ENCODE measurements at regions not wholly inside any gene's neighbourhood (a gene's known extent, or its start where the extent isn't known, plus 50 kb on each side); places are given as distances from the start of the nearest gene placed in this dataset.

- TF ChIP-seq, protein P1, sequence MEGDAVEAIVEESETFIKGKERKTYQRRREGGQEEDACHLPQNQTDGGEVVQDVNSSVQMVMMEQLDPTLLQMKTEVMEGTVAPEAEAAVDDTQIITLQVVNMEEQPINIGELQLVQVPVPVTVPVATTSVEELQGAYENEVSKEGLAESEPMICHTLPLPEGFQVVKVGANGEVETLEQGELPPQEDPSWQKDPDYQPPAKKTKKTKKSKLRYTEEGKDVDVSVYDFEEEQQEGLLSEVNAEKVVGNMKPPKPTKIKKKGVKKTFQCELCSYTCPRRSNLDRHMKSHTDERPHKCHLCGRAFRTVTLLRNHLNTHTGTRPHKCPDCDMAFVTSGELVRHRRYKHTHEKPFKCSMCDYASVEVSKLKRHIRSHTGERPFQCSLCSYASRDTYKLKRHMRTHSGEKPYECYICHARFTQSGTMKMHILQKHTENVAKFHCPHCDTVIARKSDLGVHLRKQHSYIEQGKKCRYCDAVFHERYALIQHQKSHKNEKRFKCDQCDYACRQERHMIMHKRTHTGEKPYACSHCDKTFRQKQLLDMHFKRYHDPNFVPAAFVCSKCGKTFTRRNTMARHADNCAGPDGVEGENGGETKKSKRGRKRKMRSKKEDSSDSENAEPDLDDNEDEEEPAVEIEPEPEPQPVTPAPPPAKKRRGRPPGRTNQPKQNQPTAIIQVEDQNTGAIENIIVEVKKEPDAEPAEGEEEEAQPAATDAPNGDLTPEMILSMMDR (optimal IDR thresholded peaks at IDR 0.05 in 1 of 3, IDR thresholded peaks at IDR 0.05 in 1 of 3, conservative IDR thresholded peaks at IDR 0.05 in 1 of 3; ENCODE audit: extremely low read depth in 1 of 3, insufficient read depth in 2 of 3, low read length in 3 of 3): no peak
- no peak for TF ChIP-seq EZH2 (IDR thresholded peaks at IDR 0.05; ENCODE audit: low read length)
Measured at GRCh38 chr13:53298396-53298795, 269.8 kb downstream of the OLFM4 start.
